HepG2 (cell line): ENCODE measurements at regions not wholly inside any gene's neighbourhood (a gene's known extent, or its start where the extent isn't known, plus 50 kb on each side); places are given as distances from the start of the nearest gene placed in this dataset.

Experiments
- ATAC-seq: fragments of 200-7000 bp; cut with Tn5 transposase; 3 replicates; pipeline ENCODE4 v1.9.1; 2020; ENCODE audit warnings: mild to moderate bottlenecking, moderate library complexity
- BruUV-seq: library from RNA; stranded (reverse); fragments of 400-500 nt; replicated peaks from 2 replicates; lab custom pipeline; 2021; lab: Mats Ljungman, UMichigan
- CTCF ChIA-PET: fragments of 300-600 bp; formaldehyde crosslinking; extraction: SDS; loops from one replicate; lab custom pipeline; 2021; ENCODE audit warnings: low total read pairs, inconsistent platforms, low intra/inter-chr PET ratio; lab: Yijun Ruan, JAX
- POLR2A ChIA-PET: fragments of 350-600 bp; sonication (Branson Sonifier 250); formaldehyde crosslinking; loops from one replicate; lab custom pipeline; 2020; ENCODE audit warnings: antibody characterized with exemption, inconsistent platforms; lab: Yijun Ruan, JAX
- DNase-seq: peaks from one replicate; pipeline ENCODE4 v3.0.0-alpha.2; 2015; ENCODE audit warnings: low spot score
- FAIRE-seq: peaks from 3 replicates; lab custom pipeline; 2011; peaks lifted over from hg19 to GRCh38; lab: Jason Lieb, UNC
- H2AFZ ChIP-seq: one replicate; pipeline ENCODE4 v1.6.1; 2011; ENCODE audit warnings: low read length, inconsistent platforms
- H3K27ac ChIP-seq: fragments of 300-600 bp; 3 replicates; pipeline ENCODE4 v1.8.0; 2011; ENCODE audit warnings: mixed run types, mild to moderate bottlenecking, mixed read lengths, low read length, inconsistent platforms; ENCODE audit not compliant: insufficient read depth; ENCODE audit errors: extremely low read length
- H3K27me3 ChIP-seq, 2 experiments: fragments of 200-600 bp in 1 of 2; 2 replicates in 1 of 2; 3 replicates in 1 of 2; pipeline versions ENCODE4 v1.6.0 to v1.8.0; 2011; ENCODE audit warnings: low read length in 2 of 2, mild to moderate bottlenecking in 2 of 2, moderate library complexity in 2 of 2, inconsistent platforms in 1 of 2; ENCODE audit not compliant: insufficient read depth in 2 of 2, control insufficient read depth in 1 of 2
- H3K36me3 ChIP-seq, 2 experiments: fragments of 200-600 bp in 1 of 2; replicated peaks in 1 of 2; 2 replicates in 1 of 2; 3 replicates in 1 of 2; pipeline versions ENCODE4 v1.5.1 to v1.8.0; 2011; ENCODE audit warnings: low read length in 2 of 2, inconsistent platforms in 1 of 2; ENCODE audit not compliant: insufficient read depth in 2 of 2, control insufficient read depth in 1 of 2
- H3K4me1 ChIP-seq: 2 replicates; pipeline ENCODE4 v1.5.1; 2012; ENCODE audit warnings: low read length, inconsistent platforms; ENCODE audit not compliant: insufficient read depth
- H3K4me2 ChIP-seq: 2 replicates; pipeline ENCODE4 v1.6.0; 2011; ENCODE audit warnings: low read depth, low read length, inconsistent platforms
- H3K4me3 ChIP-seq, 3 experiments: fragments of 200-600 bp in 1 of 3; sonication (generic), shearing (Covaris generic) in 1 of 3; replicated peaks in 1 of 3; 2 replicates each; pipeline ENCODE4 v1.5.1; 2011 to 2016; ENCODE audit warnings: low read length in 3 of 3, inconsistent platforms in 2 of 3, low read depth in 2 of 3, mild to moderate bottlenecking in 2 of 3, control low read depth in 1 of 3, mixed read lengths in 1 of 3; ENCODE audit not compliant: insufficient read depth in 1 of 3
- H3K79me2 ChIP-seq: one replicate; pipeline ENCODE4 v1.6.1; 2011; ENCODE audit warnings: low read length, inconsistent platforms; ENCODE audit not compliant: insufficient read depth
- H3K9ac ChIP-seq: 2 replicates; pipeline ENCODE4 v1.6.0; 2011; ENCODE audit warnings: mild to moderate bottlenecking, low read depth, low read length, inconsistent platforms; ENCODE audit not compliant: insufficient read depth
- H3K9me3 ChIP-seq: 2 replicates; pipeline ENCODE4 v1.5.1; 2012; ENCODE audit warnings: mild to moderate bottlenecking, low read length
- H4K20me1 ChIP-seq: 2 replicates; pipeline ENCODE4 v1.6.0; 2011; ENCODE audit warnings: inconsistent platforms, mild to moderate bottlenecking, low read length, moderate library complexity; ENCODE audit not compliant: insufficient read depth
- CBX1 ChIP-seq: IDR thresholded peaks from one replicate; pipeline ENCODE4 v1.6.1; 2016; ENCODE audit warnings: antibody characterized with exemption, low read depth
- ELF1 ChIP-seq: sonication (generic); formaldehyde crosslinking; IDR thresholded peaks from 2 replicates; pipeline ENCODE4 v1.4.0; 2020; ENCODE audit warnings: missing genetic modification reagents
- KAT2B ChIP-seq: fragments of 150-350 bp; IDR thresholded peaks from 2 replicates; pipeline ENCODE4 v1.6.1; 2014; ENCODE audit warnings: low read depth, low read length, borderline replicate concordance
- MLLT10 ChIP-seq: sonication (generic); formaldehyde crosslinking; IDR thresholded peaks from 2 replicates; pipeline ENCODE4 v1.4.0; 2020; ENCODE audit warnings: missing genetic modification reagents
- PAX8 ChIP-seq: sonication (generic); formaldehyde crosslinking; IDR thresholded peaks from 2 replicates; pipeline ENCODE4 v1.8.0; 2022; ENCODE audit warnings: mild to moderate bottlenecking, missing genetic modification reagents, borderline replicate concordance
- RXRB ChIP-seq: IDR thresholded peaks from 2 replicates; pipeline ENCODE4 v1.6.1; 2016; ENCODE audit warnings: borderline replicate concordance, missing genetic modification reagents, missing compliant biosample characterization
- SP140L ChIP-seq: sonication (generic); formaldehyde crosslinking; IDR thresholded peaks from 2 replicates; pipeline ENCODE4 v1.4.0; 2020; ENCODE audit warnings: missing genetic modification reagents, borderline replicate concordance
- SUZ12 ChIP-seq: fragments of 150-350 bp; IDR thresholded peaks from 2 replicates; pipeline ENCODE4 v1.6.1; 2014; ENCODE audit warnings: low read depth, low read length
- TGIF2 ChIP-seq: IDR thresholded peaks from 2 replicates; pipeline ENCODE4 v1.6.1; 2016; ENCODE audit warnings: control low read depth, missing compliant biosample characterization
- TP53 ChIP-seq: sonication (generic); formaldehyde crosslinking; conservative IDR thresholded peaks from 2 replicates; pipeline ENCODE4 v1.4.0; 2020; ENCODE audit warnings: missing genetic modification reagents
- TSC22D2 ChIP-seq: sonication (generic); formaldehyde crosslinking; IDR thresholded peaks from 2 replicates; pipeline ENCODE4 v1.5.1; 2020; ENCODE audit warnings: missing genetic modification reagents, mild to moderate bottlenecking, borderline replicate concordance
- ZNF335 ChIP-seq: sonication (generic); formaldehyde crosslinking; IDR thresholded peaks from 2 replicates; pipeline ENCODE4 v1.4.0; 2020; ENCODE audit warnings: missing genetic modification reagents
- ZNF652 ChIP-seq: IDR thresholded peaks from 2 replicates; pipeline ENCODE4 v1.6.1; 2016; ENCODE audit warnings: low read depth, borderline replicate concordance
- ZNF883 ChIP-seq: sonication (generic); formaldehyde crosslinking; IDR thresholded peaks from 2 replicates; pipeline ENCODE4 v1.5.1; 2020; ENCODE audit warnings: mild to moderate bottlenecking, missing genetic modification reagents; ENCODE audit errors: not compliant biosample characterization
- ZSCAN30 ChIP-seq: sonication (generic); formaldehyde crosslinking; IDR thresholded peaks from 2 replicates; pipeline ENCODE4 v1.5.0; 2020; ENCODE audit warnings: mild to moderate bottlenecking, missing genetic modification reagents
- WGBS: methylation state at CpG from one replicate; pipeline ENCODE4 v1.1.6; 2017; ENCODE audit warnings: low lambda C conversion rate; 5-methylcytosine and 5-hydroxymethylcytosine counted together
- in situ Hi-C: cut with HindIII; loops from 2 replicates; pipeline ENCODE4 v1.10.0; 2017; ENCODE audit warnings: low pct_unique_long_range_greater_than_20kb; ENCODE audit not compliant: extremely low pct_ligation_motif_present
- intact Hi-C: fragments of 100-400 bp; cut with micrococcal nuclease; formaldehyde crosslinking; loops from one replicate; pipeline ENCODE4 v1.10.0; 2022; ENCODE audit not compliant: unreplicated experiment
- TF ChIP-seq, protein P1 (sequence below): sonication (generic); formaldehyde crosslinking; IDR thresholded peaks from 2 replicates; pipeline ENCODE4 v1.5.1; 2020; ENCODE audit warnings: mild to moderate bottlenecking, missing genetic modification reagents, borderline replicate concordance
- TF ChIP-seq, protein P2 (sequence below): sonication (generic); formaldehyde crosslinking; IDR thresholded peaks from 2 replicates; pipeline ENCODE4 v1.5.0; 2020; ENCODE audit warnings: mild to moderate bottlenecking, missing genetic modification reagents, borderline replicate concordance
- TF ChIP-seq, protein P3 (sequence below): sonication (generic); formaldehyde crosslinking; IDR thresholded peaks from 2 replicates; pipeline ENCODE4 v1.5.0; 2020; ENCODE audit warnings: missing genetic modification reagents, mild to moderate bottlenecking, borderline replicate concordance

DNA sequence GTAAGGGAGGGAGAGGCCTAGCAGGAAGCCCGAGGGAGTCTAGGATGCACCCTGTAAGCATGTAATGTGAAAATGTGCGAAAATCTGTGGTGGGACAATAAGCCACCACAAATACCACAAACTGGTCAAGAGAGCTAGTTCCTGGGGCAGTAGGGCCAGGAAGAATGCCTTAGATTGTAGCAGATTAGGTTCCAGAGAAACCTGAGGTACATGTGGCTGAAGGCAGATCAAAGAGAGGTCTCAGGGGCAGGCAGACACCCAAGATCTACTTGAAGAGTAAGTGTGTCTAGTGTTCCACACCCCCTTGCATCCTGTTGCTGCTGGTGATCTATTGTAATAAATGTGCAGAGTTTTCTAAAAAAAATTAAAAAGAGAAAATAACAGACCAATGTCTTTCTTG, 1677.3 kb upstream of the CDH6 start:
- Histone ChIP-seq H3K4me1 (no peaks in the 10 kb centered on the region), H3K9ac (no peak overlapping the region), H3K4me3 (no peak overlapping the region), H2AFZ (no peak overlapping the region), H3K27ac (no peak overlapping the region), H3K36me3 (no peaks in the 10 kb centered on the region), H3K27me3 (no peaks in the 10 kb centered on the region), H4K20me1 (no peaks in the 10 kb centered on the region), H3K79me2 (no peaks in the 10 kb centered on the region), H3K9me3 (peaks cover 7% of the 10 kb centered on the region; the same call in 1 of the 2 replicates), H3K4me2 (no peak overlapping the region)
- POLR2A ChIA-PET, result no interaction called here
- WGBS, result 0% methylated on average over 2 of the region's 2 CpGs
- FAIRE-seq (no peak), DNase-seq (no peak), ATAC-seq (no peak)
- in situ Hi-C loops (no loop called here), intact Hi-C loops (no loop called here)
- BruUV-seq, result no TSS peak
- CTCF ChIA-PET, result no interaction called here
- TF ChIP-seq, protein P1, sequence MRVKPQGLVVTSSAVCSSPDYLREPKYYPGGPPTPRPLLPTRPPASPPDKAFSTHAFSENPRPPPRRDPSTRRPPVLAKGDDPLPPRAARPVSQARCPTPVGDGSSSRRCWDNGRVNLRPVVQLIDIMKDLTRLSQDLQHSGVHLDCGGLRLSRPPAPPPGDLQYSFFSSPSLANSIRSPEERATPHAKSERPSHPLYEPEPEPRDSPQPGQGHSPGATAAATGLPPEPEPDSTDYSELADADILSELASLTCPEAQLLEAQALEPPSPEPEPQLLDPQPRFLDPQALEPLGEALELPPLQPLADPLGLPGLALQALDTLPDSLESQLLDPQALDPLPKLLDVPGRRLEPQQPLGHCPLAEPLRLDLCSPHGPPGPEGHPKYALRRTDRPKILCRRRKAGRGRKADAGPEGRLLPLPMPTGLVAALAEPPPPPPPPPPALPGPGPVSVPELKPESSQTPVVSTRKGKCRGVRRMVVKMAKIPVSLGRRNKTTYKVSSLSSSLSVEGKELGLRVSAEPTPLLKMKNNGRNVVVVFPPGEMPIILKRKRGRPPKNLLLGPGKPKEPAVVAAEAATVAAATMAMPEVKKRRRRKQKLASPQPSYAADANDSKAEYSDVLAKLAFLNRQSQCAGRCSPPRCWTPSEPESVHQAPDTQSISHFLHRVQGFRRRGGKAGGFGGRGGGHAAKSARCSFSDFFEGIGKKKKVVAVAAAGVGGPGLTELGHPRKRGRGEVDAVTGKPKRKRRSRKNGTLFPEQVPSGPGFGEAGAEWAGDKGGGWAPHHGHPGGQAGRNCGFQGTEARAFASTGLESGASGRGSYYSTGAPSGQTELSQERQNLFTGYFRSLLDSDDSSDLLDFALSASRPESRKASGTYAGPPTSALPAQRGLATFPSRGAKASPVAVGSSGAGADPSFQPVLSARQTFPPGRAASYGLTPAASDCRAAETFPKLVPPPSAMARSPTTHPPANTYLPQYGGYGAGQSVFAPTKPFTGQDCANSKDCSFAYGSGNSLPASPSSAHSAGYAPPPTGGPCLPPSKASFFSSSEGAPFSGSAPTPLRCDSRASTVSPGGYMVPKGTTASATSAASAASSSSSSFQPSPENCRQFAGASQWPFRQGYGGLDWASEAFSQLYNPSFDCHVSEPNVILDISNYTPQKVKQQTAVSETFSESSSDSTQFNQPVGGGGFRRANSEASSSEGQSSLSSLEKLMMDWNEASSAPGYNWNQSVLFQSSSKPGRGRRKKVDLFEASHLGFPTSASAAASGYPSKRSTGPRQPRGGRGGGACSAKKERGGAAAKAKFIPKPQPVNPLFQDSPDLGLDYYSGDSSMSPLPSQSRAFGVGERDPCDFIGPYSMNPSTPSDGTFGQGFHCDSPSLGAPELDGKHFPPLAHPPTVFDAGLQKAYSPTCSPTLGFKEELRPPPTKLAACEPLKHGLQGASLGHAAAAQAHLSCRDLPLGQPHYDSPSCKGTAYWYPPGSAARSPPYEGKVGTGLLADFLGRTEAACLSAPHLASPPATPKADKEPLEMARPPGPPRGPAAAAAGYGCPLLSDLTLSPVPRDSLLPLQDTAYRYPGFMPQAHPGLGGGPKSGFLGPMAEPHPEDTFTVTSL (CRISPR knock-in tag), result no peak
- TF ChIP-seq CBX1, result no peak
- TF ChIP-seq RXRB (CRISPR knock-in tag), result no peak
- TF ChIP-seq ELF1 (CRISPR knock-in tag), result no peak
- no peak for TF ChIP-seq SUZ12
- TF ChIP-seq ZNF335 (CRISPR knock-in tag), result no peak
- no peak for TF ChIP-seq PAX8 (CRISPR knock-in tag)
- TF ChIP-seq ZNF883, result no peak
- TF ChIP-seq ZSCAN30, result no peak
- TF ChIP-seq ZNF652 (CRISPR knock-in tag), result no peak
- no peak for TF ChIP-seq MLLT10 (CRISPR knock-in tag)
- TF ChIP-seq TP53 (CRISPR knock-in tag), result no peak
- TF ChIP-seq TGIF2 (CRISPR knock-in tag), result no peak
- TF ChIP-seq, protein P2, sequence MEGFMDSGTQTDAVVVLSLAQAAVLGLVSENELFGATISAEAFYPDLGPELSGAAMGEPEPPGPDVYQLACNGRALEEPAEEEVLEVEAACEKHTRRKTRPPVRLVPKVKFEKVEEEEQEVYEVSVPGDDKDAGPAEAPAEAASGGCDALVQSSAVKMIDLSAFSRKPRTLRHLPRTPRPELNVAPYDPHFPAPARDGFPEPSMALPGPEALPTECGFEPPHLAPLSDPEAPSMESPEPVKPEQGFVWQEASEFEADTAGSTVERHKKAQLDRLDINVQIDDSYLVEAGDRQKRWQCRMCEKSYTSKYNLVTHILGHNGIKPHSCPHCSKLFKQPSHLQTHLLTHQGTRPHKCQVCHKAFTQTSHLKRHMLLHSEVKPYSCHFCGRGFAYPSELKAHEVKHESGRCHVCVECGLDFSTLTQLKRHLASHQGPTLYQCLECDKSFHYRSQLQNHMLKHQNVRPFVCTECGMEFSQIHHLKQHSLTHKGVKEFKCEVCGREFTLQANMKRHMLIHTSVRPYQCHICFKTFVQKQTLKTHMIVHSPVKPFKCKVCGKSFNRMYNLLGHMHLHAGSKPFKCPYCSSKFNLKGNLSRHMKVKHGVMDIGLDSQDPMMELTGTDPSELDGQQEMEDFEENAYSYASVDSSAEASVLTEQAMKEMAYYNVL (CRISPR knock-in tag), result no peak
- TF ChIP-seq, protein P3, sequence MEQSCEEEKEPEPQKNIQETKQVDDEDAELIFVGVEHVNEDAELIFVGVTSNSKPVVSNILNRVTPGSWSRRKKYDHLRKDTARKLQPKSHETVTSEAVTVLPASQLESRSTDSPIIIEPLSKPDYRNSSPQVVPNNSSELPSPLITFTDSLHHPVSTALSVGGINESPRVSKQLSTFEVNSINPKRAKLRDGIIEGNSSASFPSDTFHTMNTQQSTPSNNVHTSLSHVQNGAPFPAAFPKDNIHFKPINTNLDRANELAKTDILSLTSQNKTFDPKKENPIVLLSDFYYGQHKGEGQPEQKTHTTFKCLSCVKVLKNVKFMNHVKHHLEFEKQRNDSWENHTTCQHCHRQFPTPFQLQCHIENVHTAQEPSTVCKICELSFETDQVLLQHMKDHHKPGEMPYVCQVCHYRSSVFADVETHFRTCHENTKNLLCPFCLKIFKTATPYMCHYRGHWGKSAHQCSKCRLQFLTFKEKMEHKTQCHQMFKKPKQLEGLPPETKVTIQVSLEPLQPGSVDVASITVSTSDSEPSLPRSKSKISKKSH, result no peak
- no peak for TF ChIP-seq SP140L (CRISPR knock-in tag)
- no peak for TF ChIP-seq TSC22D2 (CRISPR knock-in tag)
- TF ChIP-seq KAT2B, result no peak
